Coronary artery (tissue), 2 donors: ENCODE measurements at regions not wholly inside any gene's neighbourhood (a gene's known extent, or its start where the extent isn't known, plus 50 kb on each side); places are given as distances from the start of the nearest gene placed in this dataset.

ENCODE experiments used
- DNase-seq: peaks from one replicate; pipeline ENCODE4 v3.0.0-alpha.2; 2017; ENCODE audit warnings: low spot score
- H3K27ac ChIP-seq, 2 donors: fragments of 200-600 bp; sonication (generic); one replicate each; pipeline ENCODE4 v1.5.1; 2016 to 2019
- H3K4me3 ChIP-seq: fragments of 200-600 bp; sonication (generic); 2 replicates; pipeline ENCODE4 v1.5.1; 2016; ENCODE audit warnings: mild to moderate bottlenecking, moderate library complexity
- TF ChIP-seq, protein P1 (sequence below): fragments of 200-600 bp; sonication (generic); IDR thresholded peaks from one replicate; pipeline ENCODE4 v1.5.1; 2019; ENCODE audit warnings: antibody characterized with exemption

DNA sequence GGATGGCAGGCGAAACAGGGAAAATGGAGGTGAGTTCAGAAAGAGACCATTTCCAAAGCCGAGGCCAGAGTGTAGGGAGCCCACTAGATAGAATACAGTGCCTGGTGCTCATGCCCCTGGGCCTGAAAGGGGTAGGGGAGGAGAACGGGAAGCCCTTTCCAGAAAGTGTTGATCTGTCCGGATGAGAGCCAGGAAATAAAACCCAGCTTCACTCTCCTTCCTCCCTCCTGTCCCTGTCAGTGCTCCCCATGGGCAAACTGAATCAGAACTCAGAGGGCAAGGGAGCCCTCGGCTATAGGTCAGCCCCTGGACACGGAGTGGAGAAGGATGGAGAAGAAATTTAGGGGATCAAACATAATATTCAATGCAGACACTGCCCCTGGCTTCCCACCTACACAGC is 57.7 kb upstream of the RPL38 start:
- no peak for DNase-seq
- no peak overlapping the region for H3K4me3 ChIP-seq
- no peak overlapping the region for H3K27ac ChIP-seq
- TF ChIP-seq, protein P1, sequence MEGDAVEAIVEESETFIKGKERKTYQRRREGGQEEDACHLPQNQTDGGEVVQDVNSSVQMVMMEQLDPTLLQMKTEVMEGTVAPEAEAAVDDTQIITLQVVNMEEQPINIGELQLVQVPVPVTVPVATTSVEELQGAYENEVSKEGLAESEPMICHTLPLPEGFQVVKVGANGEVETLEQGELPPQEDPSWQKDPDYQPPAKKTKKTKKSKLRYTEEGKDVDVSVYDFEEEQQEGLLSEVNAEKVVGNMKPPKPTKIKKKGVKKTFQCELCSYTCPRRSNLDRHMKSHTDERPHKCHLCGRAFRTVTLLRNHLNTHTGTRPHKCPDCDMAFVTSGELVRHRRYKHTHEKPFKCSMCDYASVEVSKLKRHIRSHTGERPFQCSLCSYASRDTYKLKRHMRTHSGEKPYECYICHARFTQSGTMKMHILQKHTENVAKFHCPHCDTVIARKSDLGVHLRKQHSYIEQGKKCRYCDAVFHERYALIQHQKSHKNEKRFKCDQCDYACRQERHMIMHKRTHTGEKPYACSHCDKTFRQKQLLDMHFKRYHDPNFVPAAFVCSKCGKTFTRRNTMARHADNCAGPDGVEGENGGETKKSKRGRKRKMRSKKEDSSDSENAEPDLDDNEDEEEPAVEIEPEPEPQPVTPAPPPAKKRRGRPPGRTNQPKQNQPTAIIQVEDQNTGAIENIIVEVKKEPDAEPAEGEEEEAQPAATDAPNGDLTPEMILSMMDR = no peak

DNA sequence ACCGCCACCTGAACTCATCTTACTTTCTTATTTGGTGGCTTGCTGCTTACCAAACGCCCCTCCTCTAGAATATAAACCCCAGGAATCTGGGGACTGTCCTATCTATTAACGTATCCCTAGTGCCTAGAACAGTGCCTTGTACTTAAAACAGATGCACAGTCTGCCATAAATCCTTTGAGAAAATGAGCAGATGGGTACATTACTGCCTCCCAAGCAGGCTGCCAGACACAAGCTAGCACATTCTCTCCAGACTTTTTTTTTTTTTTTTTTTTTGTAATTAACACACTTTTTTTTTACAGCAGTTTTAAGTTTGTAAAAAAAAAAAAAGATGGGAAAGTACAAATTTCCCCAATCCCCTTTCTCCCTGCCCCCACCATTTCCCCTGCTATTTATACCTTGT is 57.3 kb upstream of the RPL38 start:
- H3K4me3 ChIP-seq = no peak overlapping the region
- H3K27ac ChIP-seq = no peak overlapping the region
- TF ChIP-seq, protein P1 = no peak
- DNase-seq = no peak

DNA sequence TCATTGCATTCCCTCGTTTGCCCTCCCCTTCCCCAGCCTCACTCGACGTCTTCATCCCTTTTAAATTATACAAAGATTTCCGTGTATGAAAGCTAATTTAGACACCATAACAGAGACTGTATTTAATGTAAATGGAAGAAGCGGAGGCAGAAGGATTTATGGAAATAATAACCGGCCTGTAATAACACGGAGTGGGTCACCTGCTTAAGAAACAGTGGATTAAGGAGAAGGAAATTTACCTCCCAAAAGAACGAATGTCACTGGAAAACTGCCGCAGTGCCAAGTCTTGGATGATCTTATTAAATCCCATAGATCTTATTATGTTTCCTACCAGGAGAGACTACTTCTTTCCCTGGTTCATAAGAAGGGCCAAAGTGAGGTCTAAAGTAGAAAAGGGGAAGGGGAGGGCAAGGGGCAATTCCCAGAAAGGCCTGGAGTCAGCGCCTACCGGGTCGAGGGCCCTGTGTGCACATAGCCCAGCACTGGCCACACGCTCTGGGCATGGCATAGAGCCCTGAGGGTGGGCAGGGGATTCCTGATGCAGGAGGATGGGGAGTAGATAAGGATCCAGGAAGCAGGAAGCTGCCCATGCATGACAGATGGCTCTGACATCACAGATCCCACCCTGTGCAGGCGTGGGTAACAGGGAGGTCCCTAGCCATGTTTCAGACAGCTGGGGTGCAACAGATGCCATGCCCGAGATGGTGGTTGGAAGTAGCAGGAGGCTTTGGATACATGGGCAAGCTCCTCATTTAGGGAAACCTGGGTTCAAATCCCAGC is 56.2 kb upstream of the RPL38 start:
- DNase-seq = no peak
- Histone ChIP-seq H3K4me3 (no peak overlapping the region), H3K27ac (no peak overlapping the region)
- TF ChIP-seq, protein P1 = no peak

DNA sequence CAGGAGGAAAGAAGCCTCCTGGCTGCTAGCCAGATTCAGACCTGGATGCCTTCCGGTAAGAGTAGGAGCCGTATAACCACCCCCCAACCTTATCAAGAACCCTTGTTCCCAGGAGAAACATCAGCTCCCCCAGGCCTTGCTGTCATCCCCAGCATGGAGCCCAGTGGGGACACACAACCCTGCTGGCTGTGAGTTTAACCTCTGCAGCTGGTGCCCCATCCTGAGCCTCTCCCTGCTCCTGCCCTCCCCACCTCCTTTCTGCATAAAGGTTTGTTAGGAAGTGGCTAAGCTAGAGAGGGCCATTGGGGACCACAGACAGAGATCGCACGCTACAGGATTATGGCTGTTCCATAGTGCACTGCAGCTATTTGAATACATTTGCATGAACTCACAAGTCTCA is 55.5 kb upstream of the RPL38 start:
- TF ChIP-seq, protein P1 = no peak
- Histone ChIP-seq H3K27ac (no peak overlapping the region), H3K4me3 (no peak overlapping the region)
- no peak for DNase-seq

DNA sequence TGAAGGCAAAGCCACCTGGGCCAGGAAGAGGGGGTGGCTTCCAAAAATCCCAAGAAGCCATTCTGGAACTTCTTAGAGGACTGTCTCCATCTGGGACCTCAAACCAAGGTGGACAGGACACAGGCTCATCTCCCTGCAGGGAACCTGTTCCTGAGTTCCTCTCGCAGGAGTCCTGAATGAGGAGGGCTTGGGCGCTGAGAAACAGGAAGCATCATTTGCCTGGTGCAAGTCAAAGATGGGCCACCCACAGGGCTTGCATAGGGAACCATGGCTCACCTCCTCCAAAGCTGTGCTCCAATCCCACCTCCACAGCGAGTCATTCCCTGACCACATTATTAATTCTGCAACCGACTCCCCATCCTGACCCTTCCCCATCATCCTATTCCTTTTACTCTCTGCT is 55.0 kb upstream of the RPL38 start:
- DNase-seq = no peak

DNA sequence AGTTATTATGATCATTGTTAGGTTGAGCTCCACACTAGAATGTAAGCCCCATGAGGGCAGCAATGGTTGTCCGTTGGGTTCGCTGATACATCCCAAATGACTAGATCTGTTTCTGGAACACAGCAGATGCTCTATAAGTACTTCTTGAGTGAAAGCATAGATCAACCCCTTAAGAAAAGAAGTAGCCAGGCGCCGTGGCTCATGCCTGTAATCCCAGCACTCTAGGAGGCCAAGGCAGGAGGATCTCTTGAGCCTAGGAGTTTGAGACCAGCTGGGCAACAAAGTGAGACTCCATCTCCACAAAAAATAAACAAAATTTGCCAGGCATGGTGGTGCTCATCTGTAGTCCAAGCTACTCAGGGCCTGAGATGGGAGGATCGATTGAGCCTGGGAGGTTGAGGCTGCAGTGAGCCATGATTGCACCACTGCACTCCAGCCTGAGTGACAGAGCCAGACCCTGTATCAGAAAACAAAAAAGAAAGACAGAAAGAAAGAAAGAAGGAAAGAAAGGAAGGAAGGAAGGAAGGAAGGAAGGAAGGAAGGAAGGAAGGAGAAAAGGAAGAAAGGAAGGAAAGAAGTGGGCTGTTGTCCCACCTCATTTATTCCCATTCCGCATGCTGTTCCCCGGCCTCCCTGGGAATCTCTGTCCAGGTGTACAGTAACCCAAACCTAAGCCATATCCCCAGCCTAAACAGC is 54.4 kb upstream of the RPL38 start:
- no peak for DNase-seq
- Histone ChIP-seq H3K27ac (no peak overlapping the region), H3K4me3 (no peak overlapping the region)
- TF ChIP-seq, protein P1 = no peak

More for the DNA sequence above, 55.0 kb upstream of the RPL38 start:
- no peak overlapping the region for H3K27ac ChIP-seq
- TF ChIP-seq, protein P1 = no peak
- H3K4me3 ChIP-seq = no peak overlapping the region
